ENCODE measurements at regions not wholly inside any gene's neighbourhood (a gene's known extent, or its start where the extent isn't known, plus 50 kb on each side); places are given as distances from the start of the nearest gene placed in this dataset.

DNA sequence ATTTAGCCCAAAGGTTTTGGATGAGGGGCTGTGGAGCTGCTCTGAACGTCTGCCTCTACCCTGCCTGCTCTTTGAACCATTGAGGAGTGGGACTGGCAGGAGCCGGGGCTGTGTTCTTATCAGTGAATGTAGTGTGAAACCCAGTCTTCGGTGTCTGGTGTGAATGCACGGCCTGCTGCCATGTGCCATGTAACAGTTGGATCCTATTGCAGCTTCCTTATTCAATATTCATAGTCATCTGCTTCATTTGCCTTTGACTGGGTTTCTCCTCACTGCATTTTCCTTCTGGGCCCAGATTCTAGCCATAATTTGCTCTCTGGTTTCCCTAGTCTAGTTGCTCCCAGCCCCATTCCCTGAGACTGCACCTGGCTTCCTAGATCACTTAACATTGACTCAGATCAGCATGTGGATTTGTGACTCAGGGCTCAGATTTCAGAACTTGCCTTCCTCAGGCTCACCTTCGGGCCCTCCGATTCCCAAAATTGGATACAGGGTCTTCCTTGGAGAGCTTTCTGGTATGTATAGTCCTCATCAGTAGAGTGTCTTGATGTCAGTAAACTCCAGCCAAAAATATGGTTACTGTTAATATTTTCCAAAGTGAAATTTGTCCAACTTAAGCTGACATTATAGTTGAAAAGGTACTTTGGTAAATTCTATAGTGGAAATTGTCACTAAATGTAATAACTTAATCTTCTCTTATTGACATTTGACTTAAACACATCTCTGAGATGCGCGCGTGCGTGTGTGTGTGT is 94.0 kb upstream of the DDIT4L start:
- Histone ChIP-seq H3K4me1 (ENCODE audit: control insufficient read depth, insufficient read depth, low read length, poor library complexity, severe bottlenecking) (peaks cover 21% of the 10 kb centered on the region), H3K9me3 (ENCODE audit: control insufficient read depth, low read length) (no peaks in the 10 kb centered on the region), H3K4me3 (ENCODE audit: extremely low read depth, insufficient read depth, low read length, poor library complexity, severe bottlenecking) (no peak overlapping the region), H3K36me3 (ENCODE audit: control insufficient read depth, insufficient read depth, low read length) (no peaks in the 10 kb centered on the region), H3K27ac (ENCODE audit: low read depth, low read length, severe bottlenecking) (no peak overlapping the region)
- 70 to 75% methylated on average over 4 to 6 of the region's 10 CpGs for WGBS, 2 experiments (ENCODE audit: insufficient coverage in 2 of 2)

DNA sequence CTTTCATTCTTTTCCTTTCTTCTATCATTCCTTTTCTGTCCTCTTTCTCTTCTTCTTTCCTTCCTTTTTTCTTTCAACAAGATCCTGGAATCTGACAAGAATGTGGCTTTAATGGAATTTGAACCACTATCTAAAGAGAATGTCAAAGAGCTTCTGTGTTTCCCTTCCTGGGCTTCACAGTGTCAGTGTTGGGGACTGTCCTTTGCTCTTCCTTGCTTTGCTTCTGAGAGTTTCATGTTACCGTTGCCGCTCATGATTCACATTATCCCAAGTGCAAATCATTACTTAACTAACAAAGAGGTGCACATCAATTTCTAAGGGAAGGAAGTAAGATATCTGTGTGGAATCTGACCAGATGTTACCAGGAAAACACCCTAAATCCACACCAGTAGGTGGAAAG is 90.5 kb upstream of the DDIT4L start:
- Histone ChIP-seq H3K27ac (ENCODE audit: low read depth, low read length, severe bottlenecking) (peak overlapping the region; percentile 4), H3K9me3 (ENCODE audit: control insufficient read depth, low read length) (no peaks in the 10 kb centered on the region), H3K4me1 (ENCODE audit: control insufficient read depth, insufficient read depth, low read length, poor library complexity, severe bottlenecking) (peaks cover 14% of the 10 kb centered on the region), H3K36me3 (ENCODE audit: control insufficient read depth, insufficient read depth, low read length) (no peaks in the 10 kb centered on the region), H3K4me3 (ENCODE audit: extremely low read depth, insufficient read depth, low read length, poor library complexity, severe bottlenecking) (no peak overlapping the region)
- WGBS, 2 experiments (ENCODE audit: insufficient coverage in 2 of 2), result no CpG with 5 or more reads among the region's 2 CpGs

DNA sequence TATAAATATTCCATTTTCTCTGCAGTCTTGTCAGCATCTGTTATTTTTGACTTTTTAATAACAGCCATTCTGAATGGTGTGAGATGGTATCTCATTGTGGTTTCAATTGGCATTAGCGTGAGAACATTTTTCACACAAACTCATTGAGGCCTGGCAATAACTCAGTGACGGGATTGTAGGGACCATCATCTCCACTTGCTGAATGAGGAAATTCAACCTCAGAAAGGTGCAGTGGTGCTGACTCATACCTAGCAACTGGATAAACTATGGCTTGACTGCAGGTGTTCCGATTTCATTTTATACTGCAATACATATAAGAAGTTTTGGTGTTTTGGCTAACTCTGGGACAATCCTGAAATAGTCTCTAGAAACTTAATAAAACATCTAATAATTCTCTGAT is 88.3 kb upstream of the DDIT4L start:
- Histone ChIP-seq H3K4me1 (ENCODE audit: control insufficient read depth, insufficient read depth, low read length, poor library complexity, severe bottlenecking) (peaks cover 14% of the 10 kb centered on the region), H3K4me3 (ENCODE audit: extremely low read depth, insufficient read depth, low read length, poor library complexity, severe bottlenecking) (no peak overlapping the region), H3K36me3 (ENCODE audit: control insufficient read depth, insufficient read depth, low read length) (no peaks in the 10 kb centered on the region), H3K9me3 (ENCODE audit: control insufficient read depth, low read length) (no peaks in the 10 kb centered on the region), H3K27ac (ENCODE audit: low read depth, low read length, severe bottlenecking) (no peak overlapping the region)
- 100% methylated on average over 1 of the region's 3 CpGs; no CpG with 5 or more reads in 1 of the 2 experiments for WGBS, 2 experiments (ENCODE audit: insufficient coverage in 2 of 2)

DNA sequence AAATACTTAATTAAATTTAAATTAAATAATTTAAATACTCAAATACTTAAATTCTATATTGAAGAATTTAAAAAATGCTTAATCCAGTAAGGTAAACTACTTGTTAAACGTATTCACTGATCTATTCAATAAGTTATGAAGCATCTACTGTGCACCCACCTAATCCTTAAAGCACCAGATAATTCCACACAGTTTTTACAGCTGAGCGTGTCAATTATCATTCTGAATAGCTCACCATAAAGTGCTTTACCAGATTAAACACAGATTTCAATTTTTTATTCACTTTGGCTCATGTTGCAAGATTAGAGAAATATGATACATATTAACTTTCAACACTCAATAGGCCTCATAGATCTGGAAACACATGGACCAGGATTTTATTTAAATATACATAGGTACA is 79.2 kb upstream of the DDIT4L start:
- no CpG with 5 or more reads among the region's 2 CpGs for WGBS, 2 experiments (ENCODE audit: insufficient coverage in 2 of 2)
- H3K9me3 ChIP-seq (ENCODE audit: control insufficient read depth, low read length), result peaks cover 17% of the 10 kb centered on the region
- no peak overlapping the region for H3K27ac ChIP-seq (ENCODE audit: low read depth, low read length, severe bottlenecking)
- H3K4me1 ChIP-seq (ENCODE audit: control insufficient read depth, insufficient read depth, low read length, poor library complexity, severe bottlenecking), result no peaks in the 10 kb centered on the region
- no peak overlapping the region for H3K4me3 ChIP-seq (ENCODE audit: extremely low read depth, insufficient read depth, low read length, poor library complexity, severe bottlenecking)
- H3K36me3 ChIP-seq (ENCODE audit: control insufficient read depth, insufficient read depth, low read length), result no peaks in the 10 kb centered on the region

DNA sequence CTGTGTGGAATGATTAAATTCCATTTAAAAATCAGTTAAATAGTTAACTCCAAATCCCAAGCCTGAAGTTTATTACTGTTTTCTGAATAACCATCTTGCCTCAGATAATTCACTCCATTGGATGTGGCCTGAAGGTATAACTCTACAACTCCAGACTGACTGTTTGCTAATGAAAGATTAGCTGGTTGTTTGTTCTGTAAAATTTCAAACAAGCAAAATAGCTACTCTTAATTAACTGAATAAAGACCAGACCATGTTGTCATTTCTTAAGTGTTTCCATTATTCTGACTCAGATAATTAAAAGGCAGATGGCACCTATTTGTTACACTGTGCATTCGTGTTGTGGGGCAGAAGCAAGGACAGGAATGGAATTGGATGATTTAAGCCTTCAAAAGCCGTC is 78.5 kb upstream of the DDIT4L start:
- no peak overlapping the region for H3K4me3 ChIP-seq (ENCODE audit: extremely low read depth, insufficient read depth, low read length, poor library complexity, severe bottlenecking)
- H3K27ac ChIP-seq (ENCODE audit: low read depth, low read length, severe bottlenecking), result no peak overlapping the region
- no peaks in the 10 kb centered on the region for H3K4me1 ChIP-seq (ENCODE audit: control insufficient read depth, insufficient read depth, low read length, poor library complexity, severe bottlenecking)
- 67 to 100% methylated on average over 1 of the region's 2 CpGs for WGBS, 2 experiments (ENCODE audit: insufficient coverage in 2 of 2)
- no peaks in the 10 kb centered on the region for H3K36me3 ChIP-seq (ENCODE audit: control insufficient read depth, insufficient read depth, low read length)
- peaks cover 17% of the 10 kb centered on the region for H3K9me3 ChIP-seq (ENCODE audit: control insufficient read depth, low read length)

DNA sequence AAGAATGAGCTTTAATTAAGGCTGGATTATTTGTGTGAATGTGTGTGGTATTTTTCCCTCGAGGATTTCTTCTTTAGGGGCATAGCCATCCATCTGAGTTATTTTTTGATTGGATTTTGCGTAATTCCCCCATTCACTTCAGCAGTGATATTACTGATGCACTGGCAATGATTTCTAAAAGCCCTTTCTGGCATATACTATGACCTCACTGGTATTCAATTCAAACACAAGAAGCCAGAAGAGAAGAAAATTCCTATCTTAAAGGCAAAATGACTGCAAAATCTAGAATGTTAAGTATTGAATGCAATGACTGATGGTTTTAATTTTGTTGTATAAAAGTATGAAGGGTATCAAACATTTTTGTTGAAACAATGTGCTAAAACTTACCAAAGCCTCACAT is 71.1 kb upstream of the DDIT4L start:
- H3K4me3 ChIP-seq (ENCODE audit: extremely low read depth, insufficient read depth, low read length, poor library complexity, severe bottlenecking), result no peak overlapping the region
- H3K9me3 ChIP-seq (ENCODE audit: control insufficient read depth, low read length), result no peaks in the 10 kb centered on the region
- WGBS, 2 experiments (ENCODE audit: insufficient coverage in 2 of 2), result no CpG with 5 or more reads among the region's 2 CpGs
- no peaks in the 10 kb centered on the region for H3K36me3 ChIP-seq (ENCODE audit: control insufficient read depth, insufficient read depth, low read length)
- H3K27ac ChIP-seq (ENCODE audit: low read depth, low read length, severe bottlenecking), result no peak overlapping the region
- no peaks in the 10 kb centered on the region for H3K4me1 ChIP-seq (ENCODE audit: control insufficient read depth, insufficient read depth, low read length, poor library complexity, severe bottlenecking)

DNA sequence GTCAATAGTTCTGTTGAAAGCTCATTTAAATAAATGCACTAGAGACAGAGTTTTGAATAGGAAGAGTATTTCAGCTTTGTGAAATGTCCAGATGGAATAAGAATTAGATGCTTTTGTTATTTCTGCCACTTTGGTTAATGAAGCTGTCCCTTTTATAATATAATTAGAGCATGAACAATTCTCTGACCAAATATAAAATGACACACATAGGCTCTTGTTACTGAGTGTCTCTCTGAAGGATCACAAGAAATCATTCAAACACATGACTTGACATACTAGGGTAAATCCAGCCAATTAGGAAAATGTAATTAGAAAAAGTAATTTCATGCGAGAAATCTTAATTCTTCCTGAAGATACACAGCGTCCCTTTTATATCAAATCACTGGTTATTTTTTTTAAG is 68.4 kb upstream of the DDIT4L start:
- H3K4me3 ChIP-seq (ENCODE audit: extremely low read depth, insufficient read depth, low read length, poor library complexity, severe bottlenecking), result no peak overlapping the region
- H3K27ac ChIP-seq (ENCODE audit: low read depth, low read length, severe bottlenecking), result no peak overlapping the region
- H3K9me3 ChIP-seq (ENCODE audit: control insufficient read depth, low read length), result no peaks in the 10 kb centered on the region
- no peaks in the 10 kb centered on the region for H3K36me3 ChIP-seq (ENCODE audit: control insufficient read depth, insufficient read depth, low read length)
- no peaks in the 10 kb centered on the region for H3K4me1 ChIP-seq (ENCODE audit: control insufficient read depth, insufficient read depth, low read length, poor library complexity, severe bottlenecking)
- WGBS, 2 experiments (ENCODE audit: insufficient coverage in 2 of 2), result no CpG with 5 or more reads among the region's 2 CpGs

DNA sequence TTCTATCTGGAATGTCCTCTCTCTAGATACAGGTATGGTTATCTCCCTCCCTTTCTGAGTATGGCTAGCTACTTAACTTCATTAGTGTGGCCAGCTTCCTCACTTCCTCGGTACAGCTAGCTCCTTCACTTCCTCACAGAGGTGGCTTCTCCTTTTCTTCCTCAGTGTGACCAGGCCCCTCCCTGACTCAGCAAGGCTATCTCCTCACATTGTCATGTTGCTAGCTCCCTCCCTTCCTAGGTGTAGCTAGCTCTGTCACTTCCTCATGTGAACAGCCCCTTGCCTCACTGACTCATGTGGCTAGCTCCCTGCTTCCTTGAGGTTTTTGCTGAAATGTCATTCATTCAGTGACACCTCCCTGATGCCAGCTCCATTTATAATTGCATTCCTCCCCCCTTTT is 67.3 kb upstream of the DDIT4L start:
- Histone ChIP-seq H3K9me3 (ENCODE audit: control insufficient read depth, low read length) (no peaks in the 10 kb centered on the region), H3K4me1 (ENCODE audit: control insufficient read depth, insufficient read depth, low read length, poor library complexity, severe bottlenecking) (no peaks in the 10 kb centered on the region), H3K27ac (ENCODE audit: low read depth, low read length, severe bottlenecking) (no peak overlapping the region), H3K36me3 (ENCODE audit: control insufficient read depth, insufficient read depth, low read length) (no peaks in the 10 kb centered on the region), H3K4me3 (ENCODE audit: extremely low read depth, insufficient read depth, low read length, poor library complexity, severe bottlenecking) (no peak overlapping the region)
- 43 to 80% methylated on average over 1 of the region's 1 CpG for WGBS, 2 experiments (ENCODE audit: insufficient coverage in 2 of 2)

DNA sequence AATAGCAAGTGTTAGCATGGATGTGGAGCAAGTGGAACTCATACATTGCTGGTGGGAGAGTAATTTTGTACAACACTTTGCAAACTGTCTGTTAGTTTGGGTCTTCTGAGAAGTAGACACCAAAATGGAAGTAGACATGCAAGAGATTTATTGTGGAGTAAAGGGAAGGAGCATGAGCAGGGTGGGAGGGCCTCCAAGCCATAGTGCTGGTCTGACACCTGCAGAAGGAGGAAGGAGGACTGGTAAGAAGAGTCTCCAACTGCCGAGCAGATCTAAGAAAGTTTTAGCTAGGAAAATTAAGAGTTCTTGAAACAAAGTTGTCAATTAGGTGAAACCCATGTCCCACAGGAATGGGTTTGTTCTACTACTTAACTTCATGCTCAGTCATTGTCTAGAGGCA is 64.0 kb upstream of the DDIT4L start:
- no peaks in the 10 kb centered on the region for H3K9me3 ChIP-seq (ENCODE audit: control insufficient read depth, low read length)
- no peaks in the 10 kb centered on the region for H3K36me3 ChIP-seq (ENCODE audit: control insufficient read depth, insufficient read depth, low read length)
- 67 to 85% methylated on average over 1 of the region's 1 CpG for WGBS, 2 experiments (ENCODE audit: insufficient coverage in 2 of 2)

DNA sequence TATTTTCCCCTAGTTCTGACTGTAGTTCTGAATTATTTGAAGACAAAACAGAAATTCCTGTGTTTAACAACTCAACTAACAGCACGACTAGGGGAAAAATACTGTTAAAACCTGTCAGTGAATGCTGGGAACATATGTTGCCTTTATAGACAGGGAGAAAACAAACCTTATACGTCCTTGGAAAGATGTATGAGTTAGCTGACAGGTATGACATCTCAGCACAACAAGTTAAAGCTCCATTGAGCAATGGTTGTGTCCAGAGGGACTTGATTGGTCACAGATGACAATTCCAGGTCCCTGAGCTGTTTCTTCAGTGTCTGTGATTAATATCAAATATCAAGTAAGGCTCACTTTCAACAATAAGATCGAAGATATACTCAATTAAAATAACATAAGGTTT is 58.2 kb upstream of the DDIT4L start:
- no peaks in the 10 kb centered on the region for H3K36me3 ChIP-seq (ENCODE audit: control insufficient read depth, insufficient read depth, low read length)
- no peak overlapping the region for H3K27ac ChIP-seq (ENCODE audit: low read depth, low read length, severe bottlenecking)
- H3K4me1 ChIP-seq (ENCODE audit: control insufficient read depth, insufficient read depth, low read length, poor library complexity, severe bottlenecking), result no peaks in the 10 kb centered on the region
- no peak overlapping the region for H3K4me3 ChIP-seq (ENCODE audit: extremely low read depth, insufficient read depth, low read length, poor library complexity, severe bottlenecking)
- WGBS, 2 experiments (ENCODE audit: insufficient coverage in 2 of 2), result 80 to 81% methylated on average over 1 to 2 of the region's 3 CpGs
- H3K9me3 ChIP-seq (ENCODE audit: control insufficient read depth, low read length), result no peaks in the 10 kb centered on the region

More for the DNA sequence above, 64.0 kb upstream of the DDIT4L start:
- Histone ChIP-seq H3K4me3 (ENCODE audit: extremely low read depth, insufficient read depth, low read length, poor library complexity, severe bottlenecking) (no peak overlapping the region), H3K4me1 (ENCODE audit: control insufficient read depth, insufficient read depth, low read length, poor library complexity, severe bottlenecking) (no peaks in the 10 kb centered on the region), H3K27ac (ENCODE audit: low read depth, low read length, severe bottlenecking) (no peak overlapping the region)

DNA sequence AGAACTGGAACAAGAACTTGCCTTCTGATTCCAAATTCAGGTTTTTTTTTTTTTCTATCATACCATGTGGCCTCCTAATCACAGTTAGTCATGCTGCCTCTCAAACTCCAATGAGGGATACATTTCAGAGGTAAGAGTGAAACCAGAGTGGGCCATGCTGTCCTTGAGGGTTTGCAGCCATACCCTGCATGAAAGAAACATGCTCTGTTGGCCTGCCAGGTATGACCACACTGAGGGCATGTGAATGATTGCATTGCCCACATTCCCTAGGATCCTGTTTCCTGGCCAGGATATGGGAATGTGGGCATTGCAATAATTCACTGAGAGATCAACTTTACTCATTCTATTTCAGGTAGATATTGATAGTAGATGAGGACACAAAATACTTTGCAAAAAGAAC is 56.4 kb upstream of the DDIT4L start:
- Histone ChIP-seq H3K4me3 (ENCODE audit: extremely low read depth, insufficient read depth, low read length, poor library complexity, severe bottlenecking) (no peak overlapping the region), H3K4me1 (ENCODE audit: control insufficient read depth, insufficient read depth, low read length, poor library complexity, severe bottlenecking) (no peaks in the 10 kb centered on the region), H3K36me3 (ENCODE audit: control insufficient read depth, insufficient read depth, low read length) (no peaks in the 10 kb centered on the region), H3K27ac (ENCODE audit: low read depth, low read length, severe bottlenecking) (no peak overlapping the region), H3K9me3 (ENCODE audit: control insufficient read depth, low read length) (no peaks in the 10 kb centered on the region)
